Stimulated activated CD4-positive, alpha-beta T cell treated with anti-CD3 and anti-CD28 coated beads, TNF-alpha, amount 100 ng/mL, for 1 hour (primary cell): ENCODE measurements at regions not wholly inside any gene's neighbourhood (a gene's known extent, or its start where the extent isn't known, plus 50 kb on each side); places are given as distances from the start of the nearest gene placed in this dataset.
"Not testable (repeated sequence)": the region's sequence is repeated elsewhere in the genome, so short reads cannot be mapped to it uniquely, and the experiment has no call there.

Experiments used
- DNase-seq, 3 donors: peaks; one replicate each; pipeline ENCODE4 v3.0.0-alpha.2; 2020; ENCODE audit warnings: low read depth in 3 of 3, low spot score in 1 of 3

- no peak for DNase-seq
Measured at GRCh38 chr16:26856271-26856670, 210.5 kb upstream of the C16orf82 start.

- no peak for DNase-seq
Measured at GRCh38 chr16:26856791-26857190, 209.9 kb upstream of the C16orf82 start.

GRCh38 chr16:26857371-26857770 is 209.4 kb upstream of the C16orf82 start:
- no peak for DNase-seq

GRCh38 chr16:26860506-26860905 is 206.2 kb upstream of the C16orf82 start:
- DNase-seq = no peak

GRCh38 chr16:26863931-26864330 is 202.8 kb upstream of the C16orf82 start:
- DNase-seq = no peak

- not testable (repeated sequence) for DNase-seq
Measured at GRCh38 chr16:26874318-26874717, 192.4 kb upstream of the C16orf82 start.

- no peak for DNase-seq
Measured at GRCh38 chr16:26877421-26877820, 189.3 kb upstream of the C16orf82 start.

- no peak for DNase-seq
Measured at GRCh38 chr16:26885674-26886073, 181.1 kb upstream of the C16orf82 start.

GRCh38 chr16:26889740-26890139 is 177.0 kb upstream of the C16orf82 start:
- no peak for DNase-seq

GRCh38 chr16:26898200-26898599 is 168.5 kb upstream of the C16orf82 start:
- DNase-seq = no peak

GRCh38 chr16:26901196-26901861 is 165.4 kb upstream of the C16orf82 start:
- DNase-seq = no peak

- DNase-seq = no peak
Measured at GRCh38 chr16:26901983-26902382, 164.7 kb upstream of the C16orf82 start.

GRCh38 chr16:26905336-26905735 is 161.4 kb upstream of the C16orf82 start:
- DNase-seq = no peak

- no peak for DNase-seq
Measured at GRCh38 chr16:26909623-26910022, 157.1 kb upstream of the C16orf82 start.

GRCh38 chr16:26911436-26911835 is 155.3 kb upstream of the C16orf82 start:
- no peak for DNase-seq

GRCh38 chr16:26913851-26914250 is 152.9 kb upstream of the C16orf82 start:
- no peak for DNase-seq

- no peak for DNase-seq
Measured at GRCh38 chr16:26930786-26931581, 135.7 kb upstream of the C16orf82 start.

GRCh38 chr16:26950636-26951035 is 116.1 kb upstream of the C16orf82 start:
- no peak for DNase-seq

GRCh38 chr16:26951950-26952349 is 114.8 kb upstream of the C16orf82 start:
- no peak for DNase-seq

GRCh38 chr16:26952411-26952810 is 114.3 kb upstream of the C16orf82 start:
- no peak for DNase-seq

- DNase-seq = no peak
Measured at GRCh38 chr16:26957283-26957859, 109.4 kb upstream of the C16orf82 start.

- DNase-seq = no peak
Measured at GRCh38 chr16:26959416-26960009, 107.2 kb upstream of the C16orf82 start.
